Muscle layer of colon (tissue), 2 donors: ENCODE measurements at regions not wholly inside any gene's neighbourhood (a gene's known extent, or its start where the extent isn't known, plus 50 kb on each side); places are given as distances from the start of the nearest gene placed in this dataset.

Source experiments
- H3K27ac ChIP-seq: one replicate; pipeline ENCODE4 v1.7.0; 2013; ENCODE audit warnings: low read depth, mild to moderate bottlenecking, low read length, moderate library complexity
- H3K27me3 ChIP-seq, 2 donors: one replicate each; pipeline ENCODE4 v1.7.0; 2013; ENCODE audit warnings: low read length in 2 of 2, mild to moderate bottlenecking in 2 of 2; ENCODE audit not compliant: insufficient read depth in 2 of 2, control insufficient read depth in 1 of 2
- H3K36me3 ChIP-seq: one replicate; pipeline ENCODE4 v1.7.0; 2013; ENCODE audit warnings: mild to moderate bottlenecking, low read length; ENCODE audit not compliant: insufficient read depth
- H3K4me1 ChIP-seq: one replicate; pipeline ENCODE4 v1.7.0; 2013; ENCODE audit warnings: mild to moderate bottlenecking, low read length; ENCODE audit not compliant: insufficient read depth
- H3K4me3 ChIP-seq, 2 donors: one replicate each; pipeline ENCODE4 v1.7.0; 2013; ENCODE audit warnings: low read length in 2 of 2, low read depth in 1 of 2, mild to moderate bottlenecking in 1 of 2, moderate library complexity in 1 of 2
- H3K9ac ChIP-seq: one replicate; pipeline ENCODE4 v1.7.0; 2013; ENCODE audit warnings: low read length
- H3K9me3 ChIP-seq: one replicate; pipeline ENCODE4 v1.7.0; 2013; ENCODE audit warnings: mild to moderate bottlenecking, low read length
- donor health status: abdominal sarcoma.
- donor health status: Adenocarcinoma of cecum.

DNA sequence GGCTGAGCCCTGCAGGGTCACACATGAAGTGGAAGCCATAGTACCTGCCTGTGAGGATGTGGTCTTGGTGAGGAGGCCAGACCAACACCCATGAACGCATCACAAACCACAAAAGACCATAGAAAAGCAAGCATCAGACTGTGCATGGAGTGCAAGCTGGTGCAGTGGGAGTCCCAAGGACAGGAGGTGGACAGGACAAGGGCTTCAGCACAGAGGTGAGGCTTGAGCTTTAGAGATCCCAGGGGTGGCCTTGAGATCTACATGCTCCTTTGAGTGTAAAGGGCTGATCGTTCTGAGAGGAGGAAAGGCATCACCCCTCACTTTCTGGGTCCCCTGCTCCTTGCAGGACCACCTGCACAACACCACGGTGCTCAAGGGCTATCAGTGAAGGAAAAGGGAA lies 111.9 kb upstream of the F3 start:
- no peak overlapping the region for H3K4me3 ChIP-seq
- H3K27ac ChIP-seq, result no peak overlapping the region
- no peaks in the 10 kb centered on the region for H3K27me3 ChIP-seq
- peaks cover 20% of the 10 kb centered on the region for H3K4me1 ChIP-seq
- no peaks in the 10 kb centered on the region for H3K36me3 ChIP-seq
- no peak overlapping the region for H3K9ac ChIP-seq
- no peaks in the 10 kb centered on the region for H3K9me3 ChIP-seq

DNA sequence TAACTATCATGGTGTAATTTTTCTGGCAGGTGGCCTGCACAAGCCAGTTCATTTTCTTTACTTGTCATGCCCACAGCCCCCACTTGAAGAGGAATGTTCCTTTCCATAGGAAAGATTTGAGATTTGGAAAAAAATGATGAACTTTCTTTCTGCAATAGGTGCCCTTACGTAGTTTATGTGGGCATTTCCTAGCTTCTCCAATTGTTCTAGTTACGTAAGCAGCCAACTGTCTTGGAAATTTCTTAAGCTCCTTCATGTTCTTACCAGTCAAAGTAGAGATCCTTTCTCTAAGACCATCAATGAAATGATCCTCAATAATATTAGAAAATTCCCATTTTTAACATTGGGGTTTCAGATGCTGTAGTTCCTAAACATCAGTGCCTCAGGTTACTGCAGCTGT lies 109.5 kb upstream of the F3 start:
- Histone ChIP-seq H3K36me3 (no peaks in the 10 kb centered on the region), H3K9ac (no peak overlapping the region), H3K4me1 (peaks cover 23% of the 10 kb centered on the region), H3K27me3 (no peaks in the 10 kb centered on the region), H3K27ac (no peak overlapping the region), H3K9me3 (no peaks in the 10 kb centered on the region), H3K4me3 (no peak overlapping the region)

DNA sequence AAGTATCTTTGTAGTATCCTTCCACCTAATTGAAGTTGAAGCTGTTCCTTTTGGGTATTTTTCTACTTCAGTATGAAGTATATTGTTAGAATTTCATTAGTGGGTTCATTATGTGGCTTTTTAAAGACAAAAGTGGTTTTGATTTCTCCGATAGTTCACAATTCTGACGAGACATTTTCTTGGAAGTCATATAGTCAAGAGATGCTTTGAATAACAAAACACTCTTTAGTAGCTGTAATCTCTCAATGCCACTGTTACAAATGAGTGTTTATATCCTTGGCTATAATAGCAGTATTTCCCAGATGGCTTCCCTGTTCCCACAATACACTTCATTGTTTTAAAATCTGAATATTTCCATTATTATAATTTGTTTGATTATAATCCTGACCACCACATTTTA lies 108.7 kb upstream of the F3 start:
- H3K4me3 ChIP-seq, result no peak overlapping the region
- H3K4me1 ChIP-seq, result peaks cover 23% of the 10 kb centered on the region
- no peak overlapping the region for H3K27ac ChIP-seq
- H3K27me3 ChIP-seq, result no peaks in the 10 kb centered on the region
- no peaks in the 10 kb centered on the region for H3K9me3 ChIP-seq
- no peaks in the 10 kb centered on the region for H3K36me3 ChIP-seq
- H3K9ac ChIP-seq, result no peak overlapping the region

DNA sequence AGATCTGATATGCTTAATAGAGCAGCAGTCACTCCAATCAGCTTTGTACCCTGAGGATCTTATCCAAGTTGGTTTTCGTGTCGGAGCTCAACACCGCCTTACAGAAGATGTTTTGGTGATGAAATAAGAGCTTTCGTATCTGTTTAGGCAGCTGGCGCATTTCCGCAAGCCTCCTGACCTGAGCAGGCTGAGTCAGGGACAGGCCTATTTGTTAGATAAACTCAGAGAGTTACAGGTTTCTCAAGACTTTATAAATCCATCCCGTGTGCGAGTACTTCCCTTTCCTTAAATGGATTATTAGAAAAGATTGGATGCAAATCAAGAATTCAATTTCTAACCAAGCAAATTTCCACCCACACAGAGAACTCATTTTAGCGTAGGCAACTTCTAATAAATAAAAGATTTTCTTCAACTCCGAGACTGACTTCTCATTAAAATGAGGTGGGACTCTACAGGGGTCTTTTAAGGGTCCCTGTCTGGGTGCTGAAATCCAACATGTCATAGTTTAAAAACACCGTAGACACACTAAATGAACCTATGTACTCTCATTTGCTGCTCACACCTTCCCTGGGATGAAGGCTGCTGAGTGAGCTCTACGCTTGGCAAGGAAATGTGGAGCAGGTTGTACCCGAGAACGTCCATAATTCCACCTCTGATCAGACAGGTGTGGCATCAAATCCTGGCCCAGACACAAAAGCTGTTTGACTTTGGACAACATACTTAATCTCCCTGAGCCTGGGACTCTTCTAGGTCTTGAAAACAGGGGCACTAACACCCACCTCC lies 106.9 kb upstream of the F3 start:
- Histone ChIP-seq H3K27ac (peak overlapping the region; percentile 43), H3K9ac (no peak overlapping the region), H3K4me1 (peaks cover 13% of the 10 kb centered on the region)

DNA sequence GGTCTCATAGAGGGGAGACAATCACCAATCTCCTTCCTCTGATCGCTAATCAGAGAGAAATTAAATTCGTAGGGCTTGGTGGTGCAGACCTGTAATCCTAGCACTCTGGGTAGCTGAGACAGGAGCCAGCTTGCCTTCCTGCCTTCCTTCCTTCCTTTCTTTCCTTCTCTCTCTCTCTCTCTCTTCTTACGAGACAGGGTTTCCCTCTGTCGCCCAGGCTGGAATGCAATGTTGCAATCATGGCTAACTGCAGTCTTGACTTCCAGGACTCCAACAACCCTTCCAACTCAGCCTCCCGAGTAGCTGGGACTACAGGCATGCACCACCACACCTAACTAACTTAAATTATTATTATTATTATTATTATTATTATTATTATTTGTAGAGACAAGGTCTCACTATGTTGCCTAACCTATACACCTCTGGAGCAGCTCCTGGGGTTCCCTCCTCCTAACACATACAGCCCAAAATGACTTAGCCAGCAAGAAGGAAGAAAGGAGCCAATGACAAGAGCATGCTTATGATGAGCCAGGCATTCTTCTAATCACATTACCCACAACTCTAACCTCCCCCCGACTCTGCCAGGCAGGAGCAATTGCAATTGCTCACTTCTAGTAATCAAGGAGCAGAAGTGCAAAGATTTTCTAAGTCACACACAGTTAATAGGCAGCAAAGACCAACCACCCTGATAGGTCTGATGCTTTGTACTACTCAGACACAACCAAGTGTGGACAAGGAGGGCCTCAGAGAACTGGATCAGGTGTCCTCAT lies 105.4 kb upstream of the F3 start:
- H3K27ac ChIP-seq, result no peak overlapping the region
- no peaks in the 10 kb centered on the region for H3K36me3 ChIP-seq
- H3K27me3 ChIP-seq, result no peaks in the 10 kb centered on the region
- H3K4me1 ChIP-seq, result peaks cover 13% of the 10 kb centered on the region
- no peaks in the 10 kb centered on the region for H3K9me3 ChIP-seq
- no peak overlapping the region for H3K4me3 ChIP-seq
- H3K9ac ChIP-seq, result no peak overlapping the region

More for the DNA sequence above, 106.9 kb upstream of the F3 start:
- Histone ChIP-seq H3K36me3 (no peaks in the 10 kb centered on the region), H3K9me3 (no peaks in the 10 kb centered on the region), H3K4me3 (no peak overlapping the region), H3K27me3 (no peaks in the 10 kb centered on the region)

DNA sequence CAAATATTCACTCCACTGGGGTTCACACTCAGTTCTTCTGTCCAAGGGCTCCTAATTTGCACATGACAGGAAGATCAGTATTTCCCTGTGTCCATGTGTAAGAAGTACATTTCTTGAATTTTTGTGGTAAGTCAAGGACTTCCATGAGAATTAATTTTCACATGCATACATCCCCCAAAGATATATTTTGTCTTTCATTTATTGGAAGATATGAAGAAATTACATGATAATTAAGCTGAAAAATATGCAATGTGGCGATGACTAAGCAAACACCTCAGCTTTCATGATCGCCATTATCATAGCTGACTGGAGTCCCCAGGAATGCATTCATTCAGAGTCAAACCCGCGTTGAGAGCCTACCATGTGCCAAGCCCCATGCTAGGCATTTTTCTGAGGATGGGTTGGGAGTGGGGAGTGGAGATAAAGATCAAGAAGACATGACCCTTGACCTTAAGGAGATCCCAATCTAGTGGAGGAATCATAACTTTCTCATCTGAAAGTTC lies 104.6 kb upstream of the F3 start:
- Histone ChIP-seq H3K9me3 (no peaks in the 10 kb centered on the region), H3K4me3 (no peak overlapping the region), H3K4me1 (peaks cover 13% of the 10 kb centered on the region), H3K27ac (no peak overlapping the region), H3K36me3 (no peaks in the 10 kb centered on the region), H3K9ac (no peak overlapping the region), H3K27me3 (no peaks in the 10 kb centered on the region)

DNA sequence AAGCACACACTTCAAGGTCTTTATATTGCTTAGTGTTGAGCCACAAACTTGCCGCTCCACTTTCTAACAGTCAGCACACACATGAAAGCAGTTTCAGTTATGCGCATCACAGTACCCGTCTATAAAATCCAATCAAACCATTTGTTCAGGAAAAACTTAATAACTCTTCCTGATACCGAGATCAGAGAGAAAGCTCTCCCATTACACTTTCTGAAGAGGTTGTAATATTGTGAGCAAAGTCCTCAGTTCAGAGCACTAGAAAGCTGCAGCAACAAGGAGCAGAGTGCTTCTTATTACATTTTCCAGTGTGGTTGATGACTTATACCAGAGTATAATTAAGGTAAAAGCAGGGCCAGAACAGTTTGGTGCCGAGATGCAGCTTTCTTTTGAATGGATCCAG lies 102.8 kb upstream of the F3 start:
- Histone ChIP-seq H3K4me3 (no peak overlapping the region), H3K9me3 (no peaks in the 10 kb centered on the region), H3K36me3 (no peaks in the 10 kb centered on the region), H3K27me3 (no peaks in the 10 kb centered on the region), H3K27ac (no peak overlapping the region), H3K9ac (no peak overlapping the region), H3K4me1 (peaks cover 13% of the 10 kb centered on the region)

DNA sequence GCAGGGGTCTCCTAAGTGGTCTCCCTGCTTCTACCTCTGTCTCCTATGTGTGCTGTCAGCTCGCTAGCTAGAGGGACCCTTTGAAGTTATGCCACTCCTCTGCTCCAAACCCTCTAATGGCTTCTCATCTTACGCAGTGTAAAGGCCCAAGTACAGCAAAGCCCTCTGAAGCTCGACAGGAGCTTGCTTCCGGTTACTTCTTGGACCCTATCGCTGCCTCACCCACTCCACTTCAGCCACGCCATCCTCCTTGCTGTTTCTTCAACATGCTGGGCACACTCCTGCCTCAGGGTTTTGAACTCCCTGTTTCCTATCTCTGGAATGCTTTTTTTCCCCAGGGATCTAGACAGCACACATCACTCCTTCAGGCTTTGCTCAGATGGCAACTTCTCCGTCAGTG lies 102.3 kb upstream of the F3 start:
- H3K4me1 ChIP-seq, result peaks cover 11% of the 10 kb centered on the region
- H3K9ac ChIP-seq, result no peak overlapping the region
- no peak overlapping the region for H3K27ac ChIP-seq
- H3K4me3 ChIP-seq, result no peak overlapping the region
- H3K9me3 ChIP-seq, result no peaks in the 10 kb centered on the region
- H3K27me3 ChIP-seq, result no peaks in the 10 kb centered on the region
- no peaks in the 10 kb centered on the region for H3K36me3 ChIP-seq

DNA sequence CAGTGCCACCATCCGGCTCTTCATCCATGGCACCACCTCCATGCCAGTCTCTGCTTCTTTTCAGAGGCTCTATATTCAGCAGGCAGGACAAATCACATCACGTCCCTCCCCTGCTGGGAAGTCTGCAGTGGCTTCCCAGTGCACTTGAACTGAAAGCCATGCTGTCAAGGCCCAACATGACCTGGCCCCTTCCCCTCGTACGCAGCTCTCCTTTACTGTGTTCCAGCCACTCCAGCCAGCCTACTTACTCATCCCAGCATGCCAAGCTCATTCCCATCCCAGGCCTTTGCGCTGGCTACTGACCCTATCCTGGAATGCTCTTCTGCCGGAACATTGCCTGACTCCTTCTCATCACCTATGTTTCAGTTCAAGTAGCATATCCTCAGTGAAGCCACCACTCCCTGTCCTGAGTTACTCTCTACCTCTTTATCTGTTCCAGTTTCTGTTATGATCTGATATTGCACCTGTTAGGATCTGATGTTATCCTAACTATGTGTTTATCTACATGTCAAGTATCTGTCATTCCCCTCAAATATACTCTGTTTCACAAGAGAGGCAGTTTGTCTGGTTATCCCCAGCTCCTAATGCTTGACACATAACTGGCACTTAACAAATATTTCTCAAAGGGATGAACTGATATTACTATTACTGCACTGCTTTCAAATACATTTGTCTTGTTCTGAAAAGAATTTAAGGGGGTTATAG lies 101.2 kb upstream of the F3 start:
- no peak overlapping the region for H3K4me3 ChIP-seq
- H3K9ac ChIP-seq, result no peak overlapping the region
- H3K36me3 ChIP-seq, result no peaks in the 10 kb centered on the region
- H3K27ac ChIP-seq, result no peak overlapping the region
- no peaks in the 10 kb centered on the region for H3K9me3 ChIP-seq
- H3K4me1 ChIP-seq, result peaks cover 2% of the 10 kb centered on the region
- no peaks in the 10 kb centered on the region for H3K27me3 ChIP-seq

DNA sequence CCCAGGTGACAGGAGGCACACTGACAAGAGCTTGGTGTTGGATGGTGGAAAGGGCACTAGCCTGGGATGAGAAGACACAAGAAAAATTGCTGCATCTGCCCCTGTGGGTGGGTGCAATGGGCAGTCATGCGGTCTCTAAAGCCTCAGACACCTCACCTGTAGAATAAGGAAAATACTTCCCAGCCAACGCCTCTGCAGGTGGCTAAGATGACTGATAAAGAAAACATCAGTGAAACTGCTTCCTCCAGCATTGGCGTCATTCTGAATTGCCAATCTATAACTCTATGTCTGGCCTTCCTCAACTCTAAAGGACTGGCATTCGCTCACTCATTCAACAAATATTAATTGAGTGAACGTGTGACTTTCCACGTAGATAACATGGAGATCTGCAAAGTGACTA lies 100.4 kb upstream of the F3 start:
- H3K4me1 ChIP-seq, result no peaks in the 10 kb centered on the region
- no peak overlapping the region for H3K9ac ChIP-seq
- no peak overlapping the region for H3K27ac ChIP-seq
- no peaks in the 10 kb centered on the region for H3K27me3 ChIP-seq
- no peaks in the 10 kb centered on the region for H3K36me3 ChIP-seq
- H3K4me3 ChIP-seq, result no peak overlapping the region
- H3K9me3 ChIP-seq, result no peaks in the 10 kb centered on the region

DNA sequence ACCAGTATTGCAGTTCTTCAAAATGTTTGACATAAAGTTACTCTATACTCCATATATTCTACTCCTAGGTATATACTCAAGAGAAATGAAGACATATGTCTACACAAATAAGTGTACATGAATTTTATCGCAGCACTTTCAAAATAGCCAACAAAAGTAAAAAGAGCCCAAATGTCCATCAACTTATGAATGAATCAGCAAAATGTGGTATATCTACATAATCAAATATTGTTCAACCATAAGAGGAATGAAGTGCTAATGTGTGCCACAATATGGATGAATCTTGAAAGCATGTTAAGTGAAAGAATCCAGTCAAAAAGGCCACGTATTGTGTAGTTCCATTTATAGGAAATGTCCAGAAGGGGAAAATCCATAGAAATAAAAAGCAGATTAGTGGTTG lies 98.6 kb upstream of the F3 start:
- Histone ChIP-seq H3K9ac (no peak overlapping the region), H3K27me3 (no peaks in the 10 kb centered on the region), H3K4me1 (no peaks in the 10 kb centered on the region), H3K4me3 (no peak overlapping the region), H3K27ac (no peak overlapping the region), H3K9me3 (no peaks in the 10 kb centered on the region), H3K36me3 (no peaks in the 10 kb centered on the region)
